SK-N-MC (cell line): ENCODE measurements at regions not wholly inside any gene's neighbourhood (a gene's known extent, or its start where the extent isn't known, plus 50 kb on each side); places are given as distances from the start of the nearest gene placed in this dataset.

Experiments used
- DNase-seq: peaks from one replicate; pipeline ENCODE4 v3.0.0-alpha.2; 2011; ENCODE audit warnings: low read depth, low spot score
- H3K27ac ChIP-seq: fragments of 200-600 bp; sonication (generic); 2 replicates; pipeline ENCODE4 v1.5.1; 2016; ENCODE audit warnings: mixed run types
- H3K36me3 ChIP-seq: fragments of 200-600 bp; sonication (generic); 2 replicates; pipeline ENCODE4 v1.6.1; 2017; ENCODE audit warnings: antibody characterized with exemption, low read length, mixed read lengths; ENCODE audit not compliant: insufficient read depth
- H3K4me3 ChIP-seq: fragments of 200-600 bp; sonication (generic); 2 replicates; pipeline ENCODE4 v1.5.1; 2016
- H3K9ac ChIP-seq: fragments of 200-600 bp; sonication (generic); 2 replicates; pipeline ENCODE4 v1.8.0; 2017; ENCODE audit warnings: mixed run types, mixed read lengths; ENCODE audit not compliant: insufficient read length
- H3K9me3 ChIP-seq: fragments of 200-600 bp; sonication (generic); 2 replicates; pipeline ENCODE4 v1.6.1; 2017; ENCODE audit warnings: low read depth, mild to moderate bottlenecking, antibody characterized with exemption, low read length, moderate library complexity, mixed read lengths
- EZH2 ChIP-seq: fragments of 200-600 bp; sonication (generic); IDR thresholded peaks from one replicate; pipeline ENCODE4 v1.6.1; 2017; ENCODE audit warnings: antibody characterized with exemption
- FOXP2 ChIP-seq: optimal IDR thresholded peaks from 2 replicates; pipeline ENCODE3; 2011; ENCODE audit warnings: mild to moderate bottlenecking, moderate library complexity; ENCODE audit not compliant: insufficient read depth; ENCODE audit errors: extremely low read length, control extremely low read depth
- POLR2AphosphoS5 ChIP-seq: IDR thresholded peaks from 2 replicates; pipeline ENCODE4 v1.6.1; 2012; ENCODE audit warnings: mild to moderate bottlenecking, low read depth, low read length, borderline replicate concordance

DNA sequence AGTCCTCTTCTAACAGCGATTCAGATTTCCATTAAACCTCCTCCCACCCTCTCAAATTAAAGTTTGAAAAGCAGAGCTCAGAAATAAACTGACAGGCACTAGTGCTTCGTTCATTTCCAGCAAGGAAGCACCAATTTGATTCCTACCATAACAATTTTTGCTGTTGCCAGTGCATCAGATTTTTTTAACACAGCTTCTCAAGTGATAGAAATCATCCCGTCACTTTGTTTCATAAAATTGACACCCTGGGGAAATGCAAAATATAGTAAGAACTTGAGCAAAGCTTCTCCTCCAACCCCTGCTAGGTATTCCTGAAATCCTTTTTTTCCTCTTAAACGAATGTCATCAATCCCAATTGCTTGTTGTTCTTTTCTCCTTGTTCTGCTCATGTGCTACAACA lies 332.1 kb downstream of the FOXG1 start:
- no peak for DNase-seq
- no peaks in the 10 kb centered on the region for H3K9me3 ChIP-seq
- no peak overlapping the region for H3K27ac ChIP-seq
- no peak overlapping the region for H3K9ac ChIP-seq
- H3K4me3 ChIP-seq, result no peak overlapping the region
- H3K36me3 ChIP-seq, result no peaks in the 10 kb centered on the region
- TF ChIP-seq EZH2 (no peak), FOXP2 (no peak), POLR2AphosphoS5 (no peak)

- Histone ChIP-seq H3K9me3 (no peaks in the 10 kb centered on the region), H3K4me3 (peak overlapping the region; percentile 53), H3K9ac (no peak overlapping the region), H3K36me3 (no peaks in the 10 kb centered on the region), H3K27ac (no peak overlapping the region)
- TF ChIP-seq EZH2, result no peak
- no peak for TF ChIP-seq FOXP2
- no peak for TF ChIP-seq POLR2AphosphoS5
- DNase-seq, result no peak
Measured at GRCh38 chr14:29102266-29102665, 335.7 kb downstream of the FOXG1 start.

GRCh38 chr14:29102996-29103395 lies 336.4 kb downstream of the FOXG1 start:
- Histone ChIP-seq H3K9ac (no peak overlapping the region), H3K27ac (no peak overlapping the region), H3K4me3 (no peak overlapping the region; the same call in 1 of the 2 replicates), H3K9me3 (no peaks in the 10 kb centered on the region), H3K36me3 (no peaks in the 10 kb centered on the region)
- TF ChIP-seq FOXP2, result no peak
- no peak for TF ChIP-seq EZH2
- no peak for TF ChIP-seq POLR2AphosphoS5
- DNase-seq, result no peak

- Histone ChIP-seq H3K36me3 (no peaks in the 10 kb centered on the region), H3K9me3 (no peaks in the 10 kb centered on the region), H3K27ac (no peak overlapping the region), H3K4me3 (no peak overlapping the region), H3K9ac (no peak overlapping the region)
- no peak for DNase-seq
- no peak for TF ChIP-seq EZH2
- TF ChIP-seq FOXP2, result no peak
- TF ChIP-seq POLR2AphosphoS5, result no peak
Measured at GRCh38 chr14:29108908-29109307, 342.3 kb downstream of the FOXG1 start.

GRCh38 chr14:29109589-29109988 lies 343.0 kb downstream of the FOXG1 start:
- no peak for TF ChIP-seq EZH2
- Histone ChIP-seq H3K36me3 (no peaks in the 10 kb centered on the region), H3K27ac (no peak overlapping the region), H3K4me3 (no peak overlapping the region), H3K9me3 (no peaks in the 10 kb centered on the region), H3K9ac (no peak overlapping the region)
- no peak for DNase-seq

DNA sequence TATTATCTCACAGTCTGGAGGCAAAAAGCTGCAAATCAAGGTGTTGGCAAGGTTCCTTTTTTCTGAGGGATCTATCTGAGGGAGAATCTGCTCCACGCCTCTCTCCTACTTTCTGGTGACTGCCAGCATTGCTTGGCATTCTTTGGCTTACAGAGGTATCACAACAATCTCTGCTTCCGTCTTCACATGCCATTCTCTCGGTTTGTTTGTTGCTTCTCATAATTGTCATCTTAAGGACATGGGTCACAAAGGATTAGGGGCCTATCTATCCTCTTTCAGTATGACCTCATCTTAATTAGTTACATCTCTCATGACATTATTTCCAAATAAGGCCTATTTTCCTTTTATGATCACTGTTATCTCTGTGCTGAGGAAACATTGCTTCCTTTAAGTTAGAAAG lies 345.0 kb downstream of the FOXG1 start:
- DNase-seq, result no peak
- Histone ChIP-seq H3K9me3 (no peaks in the 10 kb centered on the region), H3K4me3 (no peak overlapping the region), H3K9ac (no peak overlapping the region), H3K36me3 (no peaks in the 10 kb centered on the region), H3K27ac (no peak overlapping the region)
- TF ChIP-seq EZH2 (no peak), FOXP2 (no peak), POLR2AphosphoS5 (no peak)

GRCh38 chr14:29123017-29123416 lies 356.4 kb downstream of the FOXG1 start:
- Histone ChIP-seq H3K27ac (no peak overlapping the region), H3K9ac (no peak overlapping the region), H3K4me3 (no peak overlapping the region), H3K36me3 (no peaks in the 10 kb centered on the region), H3K9me3 (no peaks in the 10 kb centered on the region)
- DNase-seq, result no peak
- TF ChIP-seq POLR2AphosphoS5 (no peak), EZH2 (no peak), FOXP2 (no peak)

GRCh38 chr14:29126361-29126760 lies 359.8 kb downstream of the FOXG1 start:
- H3K27ac ChIP-seq, result no peak overlapping the region
- no peak overlapping the region for H3K9ac ChIP-seq
- TF ChIP-seq FOXP2 (no peak), POLR2AphosphoS5 (no peak), EZH2 (no peak)
- H3K9me3 ChIP-seq, result no peaks in the 10 kb centered on the region
- DNase-seq, result no peak
- no peak overlapping the region for H3K4me3 ChIP-seq
- no peaks in the 10 kb centered on the region for H3K36me3 ChIP-seq

DNA sequence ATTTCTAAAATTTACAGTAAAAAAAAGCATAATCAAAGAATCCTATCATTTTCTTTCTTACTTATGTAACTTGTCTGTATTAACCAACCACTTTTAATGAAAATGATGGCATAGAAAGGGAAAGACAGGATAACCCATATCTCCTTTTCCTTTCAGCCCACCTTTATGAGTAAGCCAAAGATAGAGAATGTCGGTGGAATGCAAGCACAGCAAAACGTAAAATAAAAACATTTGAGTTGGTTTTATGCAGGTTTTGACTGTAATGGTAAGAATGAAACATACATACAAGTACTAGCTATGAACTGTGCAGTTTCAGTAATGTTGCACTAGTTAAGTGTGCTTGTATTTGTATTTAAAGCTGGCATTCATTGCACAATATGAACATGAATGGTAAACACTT lies 360.3 kb downstream of the FOXG1 start:
- no peaks in the 10 kb centered on the region for H3K9me3 ChIP-seq
- no peaks in the 10 kb centered on the region for H3K36me3 ChIP-seq
- H3K4me3 ChIP-seq, result no peak overlapping the region
- no peak overlapping the region for H3K27ac ChIP-seq
- TF ChIP-seq EZH2 (no peak), FOXP2 (no peak), POLR2AphosphoS5 (no peak)
- no peak for DNase-seq
- H3K9ac ChIP-seq, result no peak overlapping the region

- TF ChIP-seq EZH2 (no peak), POLR2AphosphoS5 (no peak), FOXP2 (no peak)
- Histone ChIP-seq H3K4me3 (no peak overlapping the region), H3K9me3 (no peaks in the 10 kb centered on the region), H3K27ac (no peak overlapping the region), H3K36me3 (no peaks in the 10 kb centered on the region), H3K9ac (no peak overlapping the region)
- no peak for DNase-seq
Measured at GRCh38 chr14:29140016-29140415, 373.4 kb downstream of the FOXG1 start.
